GM18861 (cell line): ENCODE measurements at regions not wholly inside any gene's neighbourhood (a gene's known extent, or its start where the extent isn't known, plus 50 kb on each side); places are given as distances from the start of the nearest gene placed in this dataset.
"Not testable (repeated sequence)": the region's sequence is repeated elsewhere in the genome, so short reads cannot be mapped to it uniquely, and the experiment has no call there.

Experiments
- ATAC-seq: cut with Tn5 transposase; IDR thresholded peaks from one replicate; pipeline ENCODE4 v1.9.1; 2021; ENCODE audit not compliant: unreplicated experiment

DNA sequence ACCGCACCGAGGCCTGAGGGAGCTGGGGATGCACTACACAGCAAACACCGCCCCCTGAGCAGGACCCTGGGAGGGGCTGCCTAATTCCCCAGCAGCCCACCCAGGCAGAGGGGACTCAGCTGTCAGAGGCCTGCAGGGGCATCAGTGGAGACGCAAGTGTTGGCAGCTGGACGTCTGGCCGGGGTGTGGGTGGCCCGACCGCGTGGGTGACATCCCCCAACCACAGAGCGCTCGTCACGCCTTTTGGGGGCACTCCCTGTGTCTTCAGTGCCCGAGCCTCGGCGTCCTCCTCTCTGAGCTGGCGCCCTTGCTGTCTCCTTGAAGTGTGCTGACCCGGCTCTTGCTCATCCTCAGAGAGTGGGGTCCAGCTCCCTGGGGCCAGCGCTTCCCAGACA is 150.2 kb downstream of the BRD1 start:
- no peak for ATAC-seq

- no peak for ATAC-seq
These were observed 150.7 kb downstream of the BRD1 start for GRCh38 chr22:49676783-49677494.

- ATAC-seq = no peak
These were observed 151.4 kb downstream of the BRD1 start for GRCh38 chr22:49676230-49676629.

DNA sequence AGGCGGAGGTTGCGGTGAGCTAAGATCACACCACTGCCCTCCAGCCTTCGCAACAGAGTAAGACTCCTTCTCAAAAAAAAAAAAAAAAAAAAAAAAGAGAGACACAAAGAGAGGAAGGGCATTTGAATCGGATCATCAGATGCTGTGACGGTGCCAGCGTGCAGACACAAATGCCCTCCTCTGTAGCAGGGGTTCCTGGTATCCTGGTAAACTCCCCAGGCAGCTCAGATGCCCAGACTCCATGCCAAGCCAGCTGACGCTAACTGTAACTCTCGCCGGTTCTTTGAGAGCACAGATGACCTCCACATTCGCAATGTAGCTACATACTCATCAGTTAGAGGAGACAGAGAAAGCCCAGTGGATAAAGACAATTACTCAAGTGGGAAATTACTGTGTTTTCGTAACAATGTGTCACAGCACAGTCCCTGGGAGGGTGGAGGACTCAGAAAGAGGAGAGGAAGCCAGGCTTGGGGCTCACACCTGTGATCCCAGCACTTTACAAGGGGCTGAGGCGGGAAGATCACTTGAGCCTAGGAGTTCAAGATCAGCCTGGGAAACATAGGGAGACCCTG is 153.1 kb downstream of the BRD1 start:
- no peak for ATAC-seq

- ATAC-seq = no peak
These were observed 154.6 kb downstream of the BRD1 start for GRCh38 chr22:49673048-49673447.

DNA sequence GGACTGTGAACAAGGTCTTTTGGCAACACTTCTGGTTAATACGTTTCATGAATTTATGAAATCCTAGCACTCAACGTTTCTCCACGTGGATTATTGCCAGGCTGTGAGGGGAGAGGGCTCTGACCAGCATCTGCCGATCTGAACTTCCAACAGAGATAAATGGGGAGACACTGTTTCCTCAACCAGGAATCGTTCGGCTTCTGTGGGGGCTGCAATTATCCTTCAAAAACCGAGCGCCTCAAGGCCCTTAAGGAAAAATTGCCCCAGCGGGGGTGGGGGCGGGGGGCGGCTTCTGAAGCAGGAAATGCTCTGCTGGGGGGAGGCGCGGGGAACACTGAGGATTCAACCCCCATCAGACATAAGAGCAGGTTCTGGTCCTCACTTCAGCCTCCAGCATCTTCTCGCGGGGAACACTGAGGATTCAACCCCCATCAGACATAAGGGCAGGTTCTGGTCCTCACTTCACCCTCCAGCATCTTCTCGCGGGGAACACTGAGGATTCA is 155.6 kb downstream of the BRD1 start:
- no peak for ATAC-seq

DNA sequence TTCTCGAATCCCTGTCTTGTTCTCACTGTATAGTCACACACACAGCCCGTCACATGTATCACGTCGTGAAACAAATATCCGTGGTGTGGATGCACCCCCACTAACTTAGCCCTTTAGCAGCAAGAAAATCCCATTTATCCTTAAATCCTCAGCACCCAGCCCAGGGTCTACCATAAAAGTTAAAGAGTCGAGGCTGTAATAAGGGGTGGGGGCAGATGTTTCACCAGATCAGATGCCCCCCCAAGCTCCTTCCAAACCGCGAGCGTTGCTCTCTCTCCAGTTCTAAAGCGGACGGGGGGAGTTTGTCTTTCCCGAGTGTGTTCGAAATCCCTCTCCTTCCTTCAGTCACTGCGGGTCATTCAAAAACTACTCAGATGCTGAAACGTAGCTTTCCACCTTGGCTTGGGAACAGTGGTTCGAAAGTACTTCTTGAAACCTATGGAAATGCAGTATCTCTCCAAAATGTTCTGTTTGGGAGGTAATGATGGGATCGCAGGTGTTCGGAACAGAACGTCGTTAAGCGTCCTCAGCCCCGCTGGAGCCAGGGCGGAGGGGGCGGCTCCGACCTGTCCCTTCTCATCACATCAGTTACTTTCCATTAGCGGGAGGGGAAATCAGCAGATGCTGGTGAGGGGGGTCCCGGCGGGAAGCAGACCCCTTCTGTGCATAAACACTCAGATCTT is 156.2 kb downstream of the BRD1 start:
- no peak for ATAC-seq

- ATAC-seq = no peak
These were observed 157.0 kb downstream of the BRD1 start for GRCh38 chr22:49670456-49671330.

GRCh38 chr22:49669969-49670455 is 157.7 kb downstream of the BRD1 start:
- not testable (repeated sequence) for ATAC-seq

GRCh38 chr22:49669427-49669968 is 158.2 kb downstream of the BRD1 start:
- not testable (repeated sequence) for ATAC-seq

- no peak for ATAC-seq
These were observed 159.3 kb downstream of the BRD1 start for GRCh38 chr22:49668402-49668801.

DNA sequence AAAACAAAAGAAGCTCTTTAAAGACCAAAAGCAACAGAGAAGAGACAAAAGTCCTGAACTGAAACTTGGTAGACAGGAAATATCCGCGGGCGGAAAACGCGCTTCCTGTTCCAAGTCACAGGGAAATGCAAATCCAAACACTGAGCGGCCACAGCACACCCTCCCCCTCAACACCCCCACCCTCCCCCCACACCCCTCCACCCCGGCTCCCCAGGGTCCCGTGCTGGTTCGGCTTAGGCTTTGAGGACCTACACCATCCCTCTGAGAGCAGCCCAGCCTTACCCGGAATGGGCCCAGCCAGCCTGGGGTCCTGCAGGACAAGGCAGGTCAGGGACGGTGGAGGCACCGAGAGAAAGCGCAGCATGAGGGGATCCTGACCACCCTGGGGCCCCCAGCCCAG is 160.4 kb downstream of the BRD1 start:
- ATAC-seq = no peak

GRCh38 chr22:49666146-49666809 is 161.4 kb downstream of the BRD1 start:
- no peak for ATAC-seq

GRCh38 chr22:49664891-49665290 is 162.8 kb downstream of the BRD1 start:
- no peak for ATAC-seq

- ATAC-seq = no peak
These were observed 163.2 kb downstream of the BRD1 start for GRCh38 chr22:49664371-49664881.

- ATAC-seq = no peak
These were observed 163.8 kb downstream of the BRD1 start for GRCh38 chr22:49663823-49664222.

DNA sequence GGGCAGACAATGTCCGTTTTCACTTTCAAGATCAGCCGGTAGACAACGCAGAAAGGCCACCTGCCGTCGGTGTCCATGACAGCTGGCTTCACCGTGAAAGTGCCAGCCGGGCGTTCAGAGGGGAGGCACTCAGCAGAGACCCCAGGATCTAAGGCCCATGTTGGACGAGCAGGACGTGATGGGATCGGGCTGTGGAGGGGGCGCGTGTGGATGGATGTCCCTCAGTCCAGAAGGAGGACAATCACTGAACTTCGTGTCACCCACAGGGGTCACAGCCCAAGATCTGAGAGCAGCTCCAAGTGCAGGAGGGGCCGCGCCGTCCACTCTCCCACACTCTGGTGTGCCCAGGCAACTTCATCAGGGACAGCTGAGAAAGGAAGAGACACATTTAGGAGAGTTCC is 164.4 kb downstream of the BRD1 start:
- ATAC-seq = no peak

- no peak for ATAC-seq
These were observed 165.0 kb downstream of the BRD1 start for GRCh38 chr22:49662681-49663080.

DNA sequence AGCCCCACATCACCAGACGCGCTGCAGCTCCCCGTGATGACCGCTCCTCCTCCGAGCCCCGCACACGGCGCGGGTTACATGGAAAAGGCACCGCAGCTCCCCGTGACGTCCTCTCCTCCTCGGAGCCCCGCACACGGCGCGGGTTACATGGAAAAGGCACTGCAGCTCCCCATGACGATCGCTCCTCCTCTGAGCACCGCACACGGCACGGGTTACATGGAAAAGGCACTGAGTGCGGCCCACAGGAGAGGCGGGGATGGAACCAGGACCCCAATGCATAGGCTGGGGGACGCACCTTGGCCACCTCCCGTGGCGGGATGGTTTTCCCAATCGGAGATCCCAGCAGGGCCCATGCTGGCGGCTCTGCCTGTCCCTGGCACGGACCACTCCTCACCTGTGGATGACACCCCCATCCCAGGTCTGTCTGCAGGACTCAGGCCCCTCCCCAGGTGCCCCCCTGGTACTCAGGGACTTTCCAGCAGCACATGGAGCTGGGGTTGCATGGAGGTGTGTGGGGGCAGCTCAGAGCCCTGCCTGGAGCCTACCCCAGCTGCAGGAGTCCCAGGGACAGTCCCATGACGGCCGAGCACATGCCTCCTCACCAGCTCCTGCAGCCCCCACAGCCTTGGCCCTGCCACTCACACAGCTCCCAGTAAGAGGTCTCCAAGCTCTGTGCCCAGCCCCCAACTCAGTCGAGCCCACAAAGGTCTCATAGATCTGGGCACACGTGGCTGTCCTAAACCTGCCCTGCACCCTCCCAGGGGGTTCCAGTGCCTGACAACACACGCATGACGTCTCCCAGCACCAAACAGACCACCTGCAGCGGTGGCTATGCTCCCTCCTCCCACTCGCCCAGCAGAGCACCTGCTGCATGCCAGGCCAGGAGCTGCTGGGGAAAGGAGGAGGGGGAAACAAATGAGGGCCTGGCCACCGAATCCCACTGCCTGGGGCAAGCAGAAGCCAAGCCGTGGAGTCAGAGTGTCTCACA is 166.6 kb downstream of the BRD1 start:
- ATAC-seq = no peak
